Adrenal gland (tissue), 9 donors: ENCODE measurements at regions not wholly inside any gene's neighbourhood (a gene's known extent, or its start where the extent isn't known, plus 50 kb on each side); places are given as distances from the start of the nearest gene placed in this dataset.

Source experiments
- DNase-seq, 7 donors: peaks; one replicate each; pipeline ENCODE4 v3.0.0-alpha.2; 2019 to 2020
- H3K27ac ChIP-seq, 5 donors: fragments of 200-600 bp; sonication (generic) in 4 of 5; 1 replicate in 3 of 5; 2 replicates in 2 of 5; pipeline versions ENCODE4 v1.5.1 to v1.8.0; 2016 to 2020; ENCODE audit warnings: mild to moderate bottlenecking in 1 of 5
- H3K27me3 ChIP-seq: fragments of 200-600 bp; 2 replicates; pipeline ENCODE4 v1.8.0; 2021
- H3K36me3 ChIP-seq, 2 donors: fragments of 200-600 bp; replicated peaks in 1 of 2; 1 replicate in 1 of 2; 2 replicates in 1 of 2; pipeline versions ENCODE4 v1.5.1 to v1.8.0; 2018 to 2022
- H3K4me1 ChIP-seq, 2 donors: fragments of 200-600 bp; replicated peaks in 1 of 2; 1 replicate in 1 of 2; 2 replicates in 1 of 2; pipeline versions ENCODE4 v1.5.1 to v1.8.0; 2018 to 2021
- H3K4me3 ChIP-seq, 4 donors: fragments of 200-600 bp; sonication (generic) in 3 of 4; one replicate each; pipeline ENCODE4 v1.5.1; 2016 to 2018
- H3K9me3 ChIP-seq, 3 donors: fragments of 200-600 bp; sonication (generic) in 1 of 3; replicated peaks in 1 of 3; 1 replicate in 2 of 3; 2 replicates in 1 of 3; pipeline versions ENCODE4 v1.5.1 to v1.8.0; 2016 to 2021
- POLR2A ChIP-seq, 2 donors: fragments of 450-650 bp; IDR thresholded peaks; one replicate each; pipeline ENCODE4 v1.6.1; 2017; ENCODE audit warnings: antibody characterized with exemption in 2 of 2, mild to moderate bottlenecking in 2 of 2, moderate library complexity in 1 of 2
- WGBS, 4 donors: extraction: QIAGEN DNeasy Blood & Tissue Kit in 2 of 4; methylation state at CpG; one replicate each; pipeline versions ENCODE4 v1.1.5 to v1.1.7; 2013 to 2017; 5-methylcytosine and 5-hydroxymethylcytosine counted together
- intact Hi-C, 2 donors: fragments of 100-400 bp; cut with DNase I; formaldehyde crosslinking; loops; one replicate each; pipeline versions ENCODE4 v1.14.1 to v1.15.0; 2022 to 2023
- TF ChIP-seq, protein P1 (sequence below), 6 experiments: fragments of 450-650 bp in 4 of 6; fragments of 200-600 bp in 2 of 6; sonication (generic) in 1 of 6; IDR thresholded peaks; 1 replicate in 5 of 6; 2 replicates in 1 of 6; pipeline versions ENCODE4 v1.5.1 to v1.8.0; 2016 to 2021; ENCODE audit warnings: antibody characterized with exemption in 6 of 6, mild to moderate bottlenecking in 2 of 6, moderate library complexity in 1 of 6
- donor health status: healthy with polysubstance abuse.
- donor health status: Bipolar disorder and iron deficiency.
- donor health status: DM: yes; HTN: yes; CAD: no.
- donor health status: DM: no; HTN: no; CAD: no.
- donor health status: DM: no; HTN: no; CAD: no.

DNA sequence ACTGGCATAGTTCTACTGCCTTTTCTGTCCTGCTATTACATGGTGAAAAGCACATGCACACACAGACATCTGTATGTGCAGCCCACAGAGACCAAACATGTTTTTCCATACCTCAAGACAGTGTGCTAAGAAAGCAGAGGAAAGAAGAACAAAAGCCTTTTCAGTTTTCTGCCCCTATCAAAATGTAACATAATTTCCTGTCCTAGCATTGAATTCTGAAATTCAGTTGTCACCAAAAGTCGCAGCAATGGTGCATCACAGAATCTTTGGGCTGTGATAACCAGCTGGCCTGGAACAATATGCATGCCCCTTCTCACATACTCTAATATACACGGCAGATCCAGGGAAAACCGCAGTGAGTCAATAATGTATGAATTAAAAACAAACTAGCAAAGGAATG lies 153.8 kb upstream of the RAP2B start:
- intact Hi-C loops = no loop called here
- 70 to 83% (median 76%) methylated on average over 3 of the region's 3 CpGs for WGBS, 4 donors
- no peak overlapping the region for H3K4me3 ChIP-seq

DNA sequence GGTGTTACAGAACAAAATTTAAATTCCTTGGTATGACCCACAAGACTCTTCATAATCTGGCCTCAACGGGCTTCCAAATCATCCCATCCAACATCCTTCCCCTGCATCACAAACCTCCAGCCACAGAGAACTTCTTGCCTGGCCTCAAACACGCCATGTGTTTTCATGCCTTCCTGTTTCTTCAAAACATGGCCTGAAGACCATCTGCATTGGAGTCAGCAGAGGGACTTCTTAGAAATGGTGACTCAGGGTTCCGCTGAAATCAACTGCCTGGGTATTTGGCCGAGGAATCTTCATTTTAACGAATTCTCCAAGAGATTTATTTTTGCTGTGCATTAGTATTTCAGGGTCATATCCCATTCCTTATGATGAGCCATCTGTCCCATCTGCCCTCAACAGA lies 138.1 kb upstream of the RAP2B start:
- H3K27ac ChIP-seq = no peak overlapping the region
- intact Hi-C loops = loop anchor here in 1 of 2 donors (10.0 kb wide), 1 partner anchor 751 kb away; no protein-coding TSS in a partner anchor
- no peaks in the 10 kb centered on the region for H3K4me1 ChIP-seq
- H3K4me3 ChIP-seq = no peak overlapping the region
- WGBS, 4 donors = 68 to 81% (median 70%) methylated on average over 5 of the region's 5 CpGs
- no peak for TF ChIP-seq POLR2A (IDR thresholded peaks at IDR 0.05)
- TF ChIP-seq, protein P1, sequence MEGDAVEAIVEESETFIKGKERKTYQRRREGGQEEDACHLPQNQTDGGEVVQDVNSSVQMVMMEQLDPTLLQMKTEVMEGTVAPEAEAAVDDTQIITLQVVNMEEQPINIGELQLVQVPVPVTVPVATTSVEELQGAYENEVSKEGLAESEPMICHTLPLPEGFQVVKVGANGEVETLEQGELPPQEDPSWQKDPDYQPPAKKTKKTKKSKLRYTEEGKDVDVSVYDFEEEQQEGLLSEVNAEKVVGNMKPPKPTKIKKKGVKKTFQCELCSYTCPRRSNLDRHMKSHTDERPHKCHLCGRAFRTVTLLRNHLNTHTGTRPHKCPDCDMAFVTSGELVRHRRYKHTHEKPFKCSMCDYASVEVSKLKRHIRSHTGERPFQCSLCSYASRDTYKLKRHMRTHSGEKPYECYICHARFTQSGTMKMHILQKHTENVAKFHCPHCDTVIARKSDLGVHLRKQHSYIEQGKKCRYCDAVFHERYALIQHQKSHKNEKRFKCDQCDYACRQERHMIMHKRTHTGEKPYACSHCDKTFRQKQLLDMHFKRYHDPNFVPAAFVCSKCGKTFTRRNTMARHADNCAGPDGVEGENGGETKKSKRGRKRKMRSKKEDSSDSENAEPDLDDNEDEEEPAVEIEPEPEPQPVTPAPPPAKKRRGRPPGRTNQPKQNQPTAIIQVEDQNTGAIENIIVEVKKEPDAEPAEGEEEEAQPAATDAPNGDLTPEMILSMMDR (IDR thresholded peaks at IDR 0.05) = no peak
- no peaks in the 10 kb centered on the region for H3K36me3 ChIP-seq
- H3K27me3 ChIP-seq = no peaks in the 10 kb centered on the region
- no peak for DNase-seq
- H3K9me3 ChIP-seq = no peaks in the 10 kb centered on the region

More for the DNA sequence above, 153.8 kb upstream of the RAP2B start:
- H3K36me3 ChIP-seq = no peaks in the 10 kb centered on the region
- H3K27me3 ChIP-seq = no peaks in the 10 kb centered on the region
- no peak for TF ChIP-seq POLR2A (IDR thresholded peaks at IDR 0.05)
- TF ChIP-seq, protein P1 (IDR thresholded peaks at IDR 0.05) = no peak
- no peak overlapping the region for H3K27ac ChIP-seq
- H3K9me3 ChIP-seq = no peaks in the 10 kb centered on the region
- H3K4me1 ChIP-seq = no peaks in the 10 kb centered on the region
- no peak for DNase-seq

DNA sequence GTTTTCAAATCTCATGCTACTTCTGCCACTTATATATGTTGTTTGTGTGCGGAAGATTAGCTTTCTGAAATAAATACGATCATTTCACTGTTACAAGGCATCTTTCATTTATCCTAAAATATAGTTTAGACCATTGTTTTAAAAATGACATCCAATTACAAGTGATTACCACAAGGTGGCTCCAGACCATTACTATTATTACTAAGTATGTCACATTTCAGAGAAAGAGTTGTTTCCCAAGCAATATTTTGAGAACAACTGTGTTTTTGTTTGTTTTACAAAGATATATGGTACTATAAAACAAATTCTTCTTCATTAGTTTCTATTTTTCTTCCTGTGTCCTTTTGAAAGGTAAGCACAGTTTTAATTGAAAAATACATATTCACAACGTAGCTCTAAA lies 136.0 kb upstream of the RAP2B start:
- DNase-seq = no peak
- no peak overlapping the region for H3K27ac ChIP-seq
- 46 to 59% (median 49%) methylated on average over 3 of the region's 3 CpGs for WGBS, 4 donors
- no peaks in the 10 kb centered on the region for H3K36me3 ChIP-seq
- no peaks in the 10 kb centered on the region for H3K27me3 ChIP-seq
- no peak overlapping the region for H3K4me3 ChIP-seq
- H3K4me1 ChIP-seq = no peaks in the 10 kb centered on the region
- intact Hi-C loops = loop anchor here in 1 of 2 donors (10.0 kb wide), 1 partner anchor 749 kb away; no protein-coding TSS in a partner anchor
- TF ChIP-seq, protein P1 (IDR thresholded peaks at IDR 0.05) = peak; percentile 39 to 62 (median 50)
- no peak for TF ChIP-seq POLR2A (IDR thresholded peaks at IDR 0.05)
- H3K9me3 ChIP-seq = no peaks in the 10 kb centered on the region

DNA sequence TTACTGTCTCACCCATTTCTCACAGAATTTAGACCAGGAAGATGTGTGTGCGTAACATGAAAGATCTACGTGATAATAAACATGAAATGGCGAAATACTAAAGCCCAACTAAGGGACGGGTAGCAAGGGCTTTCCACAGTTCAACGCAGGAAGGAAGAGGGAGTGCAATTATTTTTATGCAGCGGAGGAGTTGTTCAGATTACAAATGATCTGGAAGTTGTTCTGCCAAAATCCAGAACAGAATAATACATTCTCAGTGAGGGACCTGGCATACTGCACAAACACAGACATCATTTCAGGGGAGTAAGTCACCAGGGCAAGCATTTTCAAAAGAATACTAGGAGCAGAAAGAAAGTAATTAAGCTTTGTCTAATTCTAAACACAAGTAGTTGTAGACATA lies 133.6 kb upstream of the RAP2B start:
- Histone ChIP-seq H3K9me3 (no peaks in the 10 kb centered on the region), H3K27me3 (no peaks in the 10 kb centered on the region), H3K27ac (no peak overlapping the region), H3K4me1 (no peaks in the 10 kb centered on the region), H3K36me3 (no peaks in the 10 kb centered on the region), H3K4me3 (no peak overlapping the region)
- DNase-seq = no peak
- WGBS, 4 donors = 20 to 43% (median 32%) methylated on average over 6 of the region's 6 CpGs
- intact Hi-C loops = loop anchor here in 1 of 2 donors (10.0 kb wide), 1 partner anchor 746 kb away; no protein-coding TSS in a partner anchor
- TF ChIP-seq, protein P1 (IDR thresholded peaks at IDR 0.05) = no peak
- TF ChIP-seq POLR2A (IDR thresholded peaks at IDR 0.05) = no peak
